HG03442 (cell line): ENCODE measurements at regions not wholly inside any gene's neighbourhood (a gene's known extent, or its start where the extent isn't known, plus 50 kb on each side); places are given as distances from the start of the nearest gene placed in this dataset.

Source experiments
- ATAC-seq: cut with Tn5 transposase; IDR thresholded peaks from one replicate; pipeline ENCODE4 v1.9.1; 2021; ENCODE audit warnings: mild to moderate bottlenecking, moderate library complexity; ENCODE audit not compliant: unreplicated experiment

DNA sequence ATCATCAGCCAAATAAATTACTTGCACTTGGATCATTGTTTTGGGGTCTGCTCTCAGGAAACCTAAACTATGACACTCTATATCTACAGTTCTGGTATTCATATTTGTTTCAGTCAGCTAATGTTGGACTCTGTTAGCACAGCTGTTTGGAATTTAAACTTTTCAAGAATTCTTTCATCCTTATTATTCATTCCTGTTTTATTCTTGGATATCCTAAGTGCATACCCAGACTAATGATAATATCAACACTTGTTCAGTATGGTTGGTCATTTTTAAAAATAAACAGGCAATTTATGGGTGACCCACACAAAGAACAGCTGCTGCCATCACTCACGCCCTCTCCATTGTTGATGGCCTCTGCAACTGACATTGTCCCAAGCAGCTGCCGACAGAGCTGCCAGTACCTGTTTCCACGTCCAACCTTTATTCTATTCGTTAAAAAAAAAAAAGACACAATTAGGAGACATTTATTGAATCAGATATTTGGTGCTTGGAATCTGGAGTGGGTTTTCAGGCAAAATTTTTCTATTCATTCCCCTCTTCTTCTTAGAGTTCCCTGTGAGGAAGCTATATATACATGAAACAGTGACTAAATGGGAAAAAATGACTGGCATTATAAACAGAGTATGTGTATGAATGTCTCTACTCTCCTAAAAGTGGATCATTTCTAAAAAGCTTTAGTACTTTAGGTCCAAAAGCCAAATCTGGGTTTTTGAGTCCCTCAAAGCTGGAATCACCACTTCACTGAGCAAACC is 252.1 kb upstream of the NAV3 start:
- ATAC-seq, result no peak

DNA sequence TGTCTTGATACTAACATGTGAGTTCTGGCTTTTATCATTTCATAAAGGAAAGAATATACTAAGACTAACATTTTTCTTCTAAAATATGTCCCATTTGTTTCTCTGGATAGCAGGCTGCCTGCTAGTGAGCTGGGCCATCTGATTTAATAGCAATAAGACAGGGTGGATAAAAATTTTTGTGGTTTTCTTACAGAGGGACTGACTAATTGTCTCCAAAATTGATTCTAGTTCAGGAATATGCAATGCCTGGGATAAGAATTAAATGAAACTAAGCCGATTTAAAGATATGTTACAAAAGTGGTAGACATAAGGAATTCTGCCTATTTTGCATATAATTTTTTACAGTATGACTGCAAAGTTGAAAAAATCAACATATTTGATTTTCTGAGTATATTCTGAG is 252.9 kb upstream of the NAV3 start:
- ATAC-seq, result no peak

DNA sequence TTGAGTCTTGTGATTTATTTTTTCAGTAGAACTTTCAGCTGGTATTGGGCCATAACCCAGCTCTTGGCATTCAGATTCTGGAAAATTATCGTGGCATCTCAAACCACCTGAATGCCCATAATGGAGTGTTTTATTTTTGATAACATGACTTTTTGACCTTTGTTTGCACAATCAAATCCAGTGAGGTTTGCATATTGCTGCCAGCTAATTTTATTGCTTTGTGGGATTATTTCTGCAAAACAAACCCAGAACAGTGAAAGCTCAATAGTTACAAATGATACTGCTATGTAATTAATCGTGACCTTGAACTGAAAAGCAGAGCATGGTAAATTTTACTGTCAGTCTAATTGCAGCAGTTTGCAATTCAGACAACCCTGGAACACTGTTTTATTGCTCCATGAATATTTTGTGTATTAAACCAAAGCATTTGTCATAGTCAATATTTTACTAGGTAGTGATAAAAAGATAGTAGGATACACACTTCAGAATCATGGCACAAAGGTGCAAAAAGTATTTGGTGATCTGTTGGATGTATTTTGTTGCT is 255.2 kb upstream of the NAV3 start:
- ATAC-seq, result no peak

DNA sequence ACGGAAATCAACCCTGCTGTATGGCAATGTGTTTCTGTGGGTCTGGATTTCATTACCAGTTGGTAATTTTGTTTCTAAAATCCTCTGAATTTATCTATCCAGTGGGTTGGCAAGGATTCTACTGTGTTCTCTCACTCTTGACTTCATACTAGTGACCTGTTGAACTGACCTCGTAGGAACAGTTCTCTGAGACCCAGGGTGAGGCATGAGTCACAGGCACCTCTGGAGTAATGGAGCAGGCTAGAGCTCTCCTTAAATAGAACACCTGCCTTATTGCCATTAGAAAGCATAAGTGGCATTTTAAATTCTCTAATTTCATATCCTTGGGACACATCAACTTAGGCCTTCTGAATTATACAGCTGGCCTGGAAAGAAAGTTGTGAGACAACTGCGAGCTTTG is 258.3 kb upstream of the NAV3 start:
- no peak for ATAC-seq

DNA sequence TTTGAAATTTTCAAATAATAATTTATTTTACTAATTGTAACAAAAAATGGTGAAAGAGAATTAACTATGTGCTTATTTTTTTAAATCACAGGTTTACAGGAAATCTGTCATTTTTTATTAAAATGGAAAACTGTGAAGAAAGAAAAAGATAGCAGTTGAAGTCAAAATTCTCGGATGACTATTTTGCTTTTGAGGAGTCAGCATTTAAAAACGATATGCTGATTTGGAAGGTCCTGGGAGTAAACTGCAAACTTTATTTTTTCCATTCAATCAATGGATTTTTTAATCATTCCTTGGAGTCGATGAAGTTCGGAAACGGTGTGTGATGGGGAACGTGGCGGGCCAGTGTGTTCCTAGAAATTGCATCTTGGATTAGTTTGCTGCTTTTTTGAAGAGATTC is 258.9 kb upstream of the NAV3 start:
- ATAC-seq, result no peak

DNA sequence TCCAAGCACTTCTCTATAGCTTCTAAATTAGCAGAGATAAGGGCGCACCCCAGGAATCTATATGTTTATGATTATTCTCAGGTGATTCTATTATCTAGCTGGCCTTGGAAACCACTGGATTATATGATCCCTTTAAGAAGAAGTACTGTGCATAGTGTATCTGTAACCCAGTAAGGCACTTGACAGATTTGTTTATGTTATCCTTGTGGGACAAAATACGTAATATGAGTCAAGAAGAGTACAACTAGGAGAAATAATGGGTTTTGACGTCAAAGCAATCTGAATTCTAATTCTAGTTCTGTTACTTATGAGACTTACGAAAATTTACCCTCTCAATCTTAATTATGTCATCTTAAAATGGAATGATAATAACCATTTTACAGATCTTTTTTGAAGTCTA is 259.6 kb upstream of the NAV3 start:
- no peak for ATAC-seq

DNA sequence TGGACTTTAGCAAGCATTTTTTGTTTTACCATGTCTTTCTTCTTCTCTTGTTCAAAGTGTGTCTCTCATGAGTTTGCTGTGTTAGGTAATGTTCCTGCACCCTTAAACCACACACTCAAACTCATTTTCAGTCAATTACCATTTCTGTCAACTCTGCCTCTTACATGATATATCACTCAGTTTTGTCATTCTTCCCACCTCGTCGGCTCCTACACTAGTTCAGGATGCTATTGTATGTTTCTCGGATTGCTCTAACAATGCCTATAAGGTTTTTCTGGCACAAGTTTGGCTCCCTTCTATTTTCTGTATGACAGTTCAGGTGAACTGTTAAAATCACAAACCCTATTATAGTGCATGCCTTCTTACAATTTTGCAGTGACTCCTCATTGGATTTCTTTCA is 260.8 kb upstream of the NAV3 start:
- no peak for ATAC-seq

DNA sequence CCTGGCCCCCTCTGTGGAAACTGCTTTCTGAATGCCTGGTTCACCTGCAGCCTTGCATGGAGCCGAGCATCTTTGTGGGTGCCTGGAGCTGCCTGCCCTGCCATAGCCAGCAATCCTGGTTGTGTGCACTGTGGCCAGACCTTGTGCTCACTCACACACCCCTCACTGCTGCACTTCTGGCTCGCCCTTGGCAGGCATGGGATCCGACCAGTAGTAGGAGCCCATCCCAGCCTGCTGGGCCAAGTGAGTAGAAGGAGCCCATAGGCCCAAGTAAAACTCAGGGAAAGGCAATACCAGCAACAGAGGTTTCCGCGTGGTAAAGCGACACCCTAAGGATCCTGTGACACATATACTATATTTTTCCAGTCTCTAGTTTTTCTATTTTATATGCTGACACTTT is 270.0 kb upstream of the NAV3 start:
- no peak for ATAC-seq

DNA sequence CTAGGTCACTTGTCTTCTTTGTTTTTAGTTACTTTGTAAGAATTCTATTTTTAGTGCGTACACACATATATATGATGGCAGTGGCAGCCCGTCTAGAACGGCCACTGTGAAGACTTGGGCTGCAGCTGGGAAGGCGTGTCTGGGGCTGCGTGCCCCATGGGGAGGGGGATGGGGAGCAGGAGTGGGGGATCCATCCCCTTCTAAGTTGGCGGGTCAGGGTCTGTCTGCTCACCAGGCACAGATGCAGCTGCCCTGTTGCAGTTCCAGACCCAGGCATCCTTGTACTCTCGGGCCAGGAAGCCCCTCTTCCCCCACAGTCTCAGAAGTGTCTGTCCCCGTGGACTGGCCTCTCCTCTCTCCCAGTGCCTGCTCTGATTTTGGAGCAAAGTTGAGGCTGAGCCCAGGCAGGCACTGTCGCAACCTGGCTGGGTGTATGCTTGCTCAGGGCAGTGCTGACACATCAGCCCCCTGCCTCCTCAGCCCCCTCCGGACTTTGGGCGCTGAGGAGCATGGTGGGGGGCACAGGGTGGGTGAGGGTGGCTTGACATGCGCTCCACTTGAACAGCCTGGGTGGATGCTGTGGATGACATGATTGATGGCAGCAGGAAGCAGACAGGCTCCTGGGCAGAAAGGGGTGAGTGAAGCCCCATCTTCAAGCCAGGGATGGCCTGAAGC is 271.2 kb upstream of the NAV3 start:
- ATAC-seq, result no peak

DNA sequence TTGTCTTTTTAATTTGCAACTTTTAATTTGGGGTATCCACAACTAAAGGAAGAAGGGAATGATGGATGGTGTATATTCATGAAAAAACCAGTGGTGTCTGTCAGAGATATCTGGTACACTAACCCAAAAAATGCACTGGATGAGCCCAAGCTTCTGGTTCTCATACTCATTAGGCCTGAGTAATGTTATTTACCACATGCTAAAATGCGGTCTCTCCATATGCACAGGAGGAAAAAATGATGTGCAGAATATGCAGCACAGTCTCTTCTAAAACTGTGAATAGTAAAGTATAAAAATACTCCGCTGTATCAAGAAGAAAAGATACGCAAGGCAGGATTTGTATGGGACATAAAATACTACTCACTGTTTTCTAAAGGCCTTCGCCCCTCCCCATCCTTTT is 275.6 kb upstream of the NAV3 start:
- ATAC-seq, result no peak

DNA sequence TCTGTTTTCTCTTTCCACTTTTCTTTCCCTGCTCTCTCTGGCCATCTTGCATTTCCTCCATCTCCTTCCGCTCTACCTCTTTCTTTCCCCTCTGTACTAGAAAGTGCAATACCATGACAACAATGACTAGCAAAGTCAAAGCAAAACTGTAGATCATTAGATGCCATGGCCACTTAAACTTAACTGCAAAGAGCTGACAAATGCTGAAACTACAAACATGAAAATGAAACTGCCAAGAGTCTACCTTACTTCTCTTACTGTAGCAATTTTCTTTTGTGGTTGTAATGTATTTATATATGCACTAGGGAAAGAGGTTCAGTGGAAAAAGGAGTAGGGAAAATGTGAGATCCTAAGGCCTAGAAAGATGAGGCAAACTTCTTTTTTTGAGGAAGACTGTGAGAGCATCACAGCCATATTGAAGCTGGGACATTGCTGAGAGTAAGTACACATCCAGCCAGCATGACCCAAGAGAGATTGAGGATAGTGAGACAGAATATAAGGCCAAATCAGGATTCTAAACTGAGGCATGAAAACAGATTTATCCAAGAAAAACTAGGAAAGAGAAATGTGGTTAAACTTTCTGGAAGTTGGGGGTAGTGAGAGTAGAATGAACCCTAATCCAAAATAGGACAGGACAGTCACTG is 276.6 kb upstream of the NAV3 start:
- peak; percentile 100 for ATAC-seq

DNA sequence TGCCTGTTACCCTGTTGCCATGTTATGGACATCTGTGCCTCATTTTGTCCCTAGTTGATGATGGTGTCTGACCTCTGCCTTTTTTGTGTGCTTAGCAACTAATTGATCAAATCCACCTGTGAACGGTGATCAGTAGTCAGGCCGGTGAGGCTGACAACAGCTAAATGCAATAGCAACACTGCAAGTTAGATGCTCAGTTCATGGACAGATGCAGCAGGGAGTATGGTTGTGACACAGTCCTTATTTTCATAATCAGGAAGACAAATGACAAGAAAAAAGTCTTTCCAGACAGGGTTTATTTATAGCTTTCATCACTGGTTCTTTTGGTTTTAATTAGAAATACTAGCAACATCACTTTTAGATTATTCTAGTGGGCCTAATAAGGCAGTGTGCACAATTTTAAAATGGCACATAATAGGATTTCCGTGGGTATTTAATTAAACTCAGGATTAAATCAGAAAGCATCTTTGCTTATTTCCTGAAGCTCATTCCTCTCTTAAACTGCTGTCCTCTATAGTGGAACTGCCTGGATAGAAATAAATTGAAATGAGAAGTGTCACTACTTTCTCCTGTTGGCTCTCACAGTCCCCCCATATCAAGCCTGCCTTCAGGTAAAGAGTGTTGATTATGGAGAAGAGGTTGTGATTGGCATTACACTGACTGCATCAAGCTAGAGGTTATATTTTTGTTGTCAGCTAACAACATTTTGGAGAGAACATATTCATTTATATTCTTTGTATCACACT is 281.1 kb upstream of the NAV3 start:
- no peak for ATAC-seq

DNA sequence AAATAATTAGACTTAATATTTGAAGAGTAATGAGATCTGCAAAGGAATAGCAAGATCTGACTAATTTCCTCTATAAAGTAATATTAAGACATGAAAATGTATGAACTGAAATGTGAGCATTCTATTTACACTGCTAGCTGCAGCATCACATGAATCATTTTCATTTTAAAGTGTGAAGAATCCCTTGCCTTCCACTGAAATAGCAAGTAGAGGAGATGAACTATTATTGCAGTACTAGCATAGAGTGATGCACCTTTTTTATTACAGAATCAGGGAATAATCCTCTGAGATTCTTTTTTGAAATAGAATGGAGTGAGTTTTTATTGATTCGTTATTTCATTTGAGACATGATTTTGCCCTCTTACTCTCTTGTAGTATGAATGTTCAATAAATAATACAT is 281.9 kb upstream of the NAV3 start:
- ATAC-seq, result no peak

DNA sequence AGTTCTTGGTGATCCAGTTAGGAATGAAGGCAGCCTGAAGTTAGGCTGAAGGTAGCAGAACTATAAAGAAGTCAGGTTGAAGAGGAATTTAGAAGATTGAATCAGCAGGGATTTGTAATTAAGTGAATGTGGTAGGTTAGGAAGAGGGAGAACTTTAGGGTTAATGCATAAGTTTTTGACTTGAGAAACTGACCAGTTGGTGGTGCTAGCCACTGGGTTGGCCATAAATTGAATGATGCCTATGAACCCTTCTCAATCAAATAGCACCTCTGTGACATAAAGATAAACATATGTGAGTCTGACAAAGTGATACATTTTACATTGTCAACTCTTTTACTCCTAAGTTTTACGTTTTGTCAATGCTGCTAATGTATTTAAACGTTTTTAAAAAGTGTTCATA is 290.6 kb upstream of the NAV3 start:
- no peak for ATAC-seq

DNA sequence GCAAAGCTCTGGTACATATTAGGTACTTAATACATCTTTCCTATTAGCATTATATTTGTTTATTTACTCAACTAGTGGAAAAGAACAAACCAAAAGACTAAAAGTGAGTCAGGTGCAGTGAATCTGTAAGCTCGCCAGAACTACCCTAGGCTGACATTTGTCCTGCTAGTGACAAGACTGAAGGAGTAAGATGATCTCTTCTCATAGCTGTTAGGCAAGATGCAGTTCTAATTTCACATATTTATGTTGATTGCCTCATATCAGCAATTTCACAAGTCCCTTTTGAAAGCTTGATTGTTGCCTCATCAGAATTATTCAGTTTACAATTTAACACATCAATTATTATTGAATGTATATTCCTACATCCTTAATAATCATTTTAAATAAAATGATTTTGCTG is 293.0 kb upstream of the NAV3 start:
- no peak for ATAC-seq

DNA sequence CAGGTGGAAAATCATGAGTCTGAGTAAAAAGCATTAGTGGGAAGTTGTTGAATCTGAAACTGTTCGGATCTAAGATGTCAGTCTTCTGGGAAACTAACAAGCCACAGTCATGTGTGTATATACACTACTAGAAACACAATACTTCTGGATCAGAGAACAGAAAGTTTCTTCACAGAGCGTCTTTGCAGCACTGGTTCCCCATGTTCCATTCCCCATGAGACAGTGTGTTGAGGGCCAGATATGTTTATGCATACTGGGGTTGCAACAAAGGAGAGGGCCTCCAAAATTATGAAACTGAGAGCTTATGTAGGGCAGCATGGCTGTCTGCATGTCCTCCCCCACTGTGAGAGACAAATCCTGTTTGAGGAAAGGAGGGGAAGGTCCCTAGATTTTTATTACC is 295.0 kb upstream of the NAV3 start:
- no peak for ATAC-seq

DNA sequence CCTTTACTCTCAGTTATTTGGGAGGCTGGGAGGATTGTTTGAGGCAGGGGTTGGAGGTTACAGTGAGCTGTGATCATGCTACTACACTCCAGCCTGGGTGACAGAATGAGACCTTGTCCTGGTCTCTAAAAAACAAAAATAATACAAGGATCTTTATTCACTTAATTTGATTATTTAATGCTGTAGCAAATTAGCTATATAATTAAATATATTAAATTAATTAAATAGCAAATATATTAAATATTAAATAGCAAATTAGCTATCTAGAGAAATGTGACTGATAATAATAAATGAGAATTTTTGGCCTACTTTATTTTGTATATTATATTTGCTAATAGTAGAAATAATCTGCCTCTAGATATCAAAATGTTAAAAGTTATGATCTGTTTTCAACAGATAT is 298.8 kb upstream of the NAV3 start:
- ATAC-seq, result no peak

DNA sequence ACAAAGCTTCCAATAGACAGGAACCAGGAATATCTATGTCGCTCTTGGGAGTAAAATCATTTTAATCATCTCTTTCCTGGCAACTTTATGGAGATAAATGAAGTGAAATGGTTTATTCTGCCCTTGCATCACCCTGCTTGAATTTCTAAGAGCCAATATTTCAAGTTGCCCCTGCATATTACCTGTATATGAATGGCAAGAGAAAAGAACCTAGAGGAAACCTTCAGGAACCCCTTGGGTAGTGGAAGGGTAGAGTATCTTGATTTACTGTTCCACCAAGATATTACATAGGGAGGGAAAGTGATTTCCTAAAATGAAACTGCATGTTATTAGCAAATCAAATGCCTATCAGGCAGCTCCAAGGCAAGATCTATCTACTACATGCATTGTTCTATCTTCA is 308.4 kb upstream of the NAV3 start:
- no peak for ATAC-seq

DNA sequence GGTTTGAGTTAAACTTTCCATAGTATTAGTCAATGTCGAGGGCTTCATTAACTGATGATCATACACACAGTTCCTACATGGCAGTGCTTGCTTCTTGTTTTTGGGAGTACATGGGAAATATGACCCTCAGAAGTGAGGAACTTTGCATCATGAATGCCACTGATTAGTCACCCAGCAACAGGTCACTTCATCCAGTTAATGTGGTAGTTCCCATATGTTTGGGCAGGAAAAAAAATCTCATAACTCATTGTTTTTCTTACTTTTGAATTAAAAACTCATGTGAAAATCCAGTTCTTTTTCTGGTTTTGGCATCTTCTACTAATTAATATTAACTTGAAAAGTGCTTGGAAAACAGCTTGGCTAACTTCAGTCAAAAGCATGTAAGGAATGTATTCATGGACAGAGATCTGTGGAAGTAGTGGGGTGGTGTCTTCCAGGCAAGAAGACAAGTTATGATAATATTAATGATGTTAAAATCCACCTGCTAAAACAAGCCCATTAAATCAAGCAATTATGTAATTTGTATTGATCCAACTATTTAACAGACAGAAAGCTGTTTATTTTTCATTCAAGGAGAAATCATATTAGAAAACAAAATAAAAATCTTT is 309.1 kb upstream of the NAV3 start:
- ATAC-seq, result no peak

DNA sequence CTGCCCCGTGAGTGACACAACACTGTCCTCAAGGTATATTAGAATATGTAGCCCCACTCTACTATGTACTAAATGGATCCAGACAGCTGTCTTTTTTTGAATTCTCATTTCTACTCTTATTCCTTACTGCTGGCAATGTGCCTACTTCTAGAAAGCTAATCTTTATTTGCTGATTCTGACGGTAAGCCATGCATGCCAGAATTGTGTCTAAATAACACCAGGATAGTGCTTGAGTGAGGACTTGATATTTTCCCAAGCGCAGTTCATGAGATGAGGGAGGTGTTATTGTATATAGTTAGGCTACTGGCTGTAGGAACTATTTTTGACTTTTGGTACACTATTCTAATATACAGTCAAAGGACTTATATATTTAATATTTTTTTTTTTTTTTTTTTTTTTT is 316.2 kb upstream of the NAV3 start:
- no peak for ATAC-seq

DNA sequence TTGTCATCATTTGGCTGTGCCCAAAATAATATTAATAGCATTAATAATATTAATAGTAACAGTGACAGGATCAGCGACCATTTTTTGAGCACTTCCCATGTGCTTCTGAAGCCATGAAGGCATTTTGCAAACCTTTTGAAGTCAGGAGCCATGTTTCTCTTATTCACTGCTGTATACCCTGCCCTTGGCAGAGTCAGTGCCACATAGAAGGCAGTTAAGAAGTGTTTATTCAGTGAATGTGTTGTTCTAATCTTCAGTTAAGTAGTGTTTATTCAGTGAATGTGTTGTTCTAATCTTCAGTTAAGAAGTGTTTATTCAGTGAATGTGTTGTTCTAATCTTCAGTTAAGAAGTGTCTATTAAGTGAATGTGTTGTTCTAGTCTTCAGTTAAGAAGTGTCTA is 319.7 kb upstream of the NAV3 start:
- no peak for ATAC-seq
